GM23248 (cell line): ENCODE measurements at regions not wholly inside any gene's neighbourhood (a gene's known extent, or its start where the extent isn't known, plus 50 kb on each side); places are given as distances from the start of the nearest gene placed in this dataset.

Experiments
- EZH2 ChIP-seq: fragments of 200-600 bp; sonication (generic); IDR thresholded peaks from 2 replicates; pipeline ENCODE4 v1.6.1; 2018; ENCODE audit warnings: antibody characterized with exemption, mild to moderate bottlenecking; ENCODE audit not compliant: insufficient read depth, poor library complexity, severe bottlenecking
- EZH2phosphoT487 ChIP-seq: fragments of 200-600 bp; sonication (generic); IDR thresholded peaks from 2 replicates; pipeline ENCODE4 v1.6.1; 2018; ENCODE audit warnings: antibody characterized with exemption, moderate library complexity, mild to moderate bottlenecking, low read depth; ENCODE audit not compliant: insufficient read depth

GRCh38 chr15:67992411-67992810 is 61.7 kb upstream of the PIAS1 start:
- no peak for TF ChIP-seq EZH2
- no peak for TF ChIP-seq EZH2phosphoT487
